Gastroesophageal sphincter (tissue), 4 donors: ENCODE measurements at regions not wholly inside any gene's neighbourhood (a gene's known extent, or its start where the extent isn't known, plus 50 kb on each side); places are given as distances from the start of the nearest gene placed in this dataset.
A peak's percentile ranks its signal among the peaks of the same experiment; 100 is the strongest.

Experiments used
- ATAC-seq: fragments of 150-250 bp; one replicate; pipeline ENCODE4 v1.9.1; 2016; ENCODE audit warnings: mild to moderate bottlenecking, moderate library complexity
- H3K27ac ChIP-seq, 4 donors: fragments of 200-600 bp; sonication (generic) in 3 of 4; 1 replicate in 3 of 4; 2 replicates in 1 of 4; pipeline ENCODE4 v1.5.1; 2016 to 2019
- H3K27me3 ChIP-seq: fragments of 200-600 bp; sonication (generic); one replicate; pipeline ENCODE4 v1.5.1; 2019
- H3K36me3 ChIP-seq, 2 donors: fragments of 200-600 bp; sonication (generic); one replicate each; pipeline ENCODE4 v1.5.1; 2019; ENCODE audit warnings: control low read depth in 1 of 2
- H3K4me1 ChIP-seq, 3 donors: fragments of 200-600 bp; sonication (generic); 1 replicate in 2 of 3; 2 replicates in 1 of 3; pipeline ENCODE4 v1.5.1; 2016 to 2019; ENCODE audit warnings: control low read depth in 2 of 3
- H3K4me3 ChIP-seq, 2 donors: fragments of 200-600 bp; sonication (generic); one replicate each; pipeline ENCODE4 v1.5.1; 2019; ENCODE audit warnings: mild to moderate bottlenecking in 1 of 2, moderate library complexity in 1 of 2
- H3K9me3 ChIP-seq, 3 donors: fragments of 200-600 bp; sonication (generic); one replicate each; pipeline ENCODE4 v1.5.1; 2017 to 2019; ENCODE audit warnings: control low read depth in 2 of 3
- EP300 ChIP-seq: sonication (generic); formaldehyde crosslinking; IDR thresholded peaks from one replicate; pipeline ENCODE4 v1.6.1; 2017; ENCODE audit warnings: antibody characterized with exemption, mild to moderate bottlenecking
- POLR2A ChIP-seq, 2 donors: fragments of 450-650 bp; IDR thresholded peaks; one replicate each; pipeline ENCODE4 v1.6.1; 2017; ENCODE audit warnings: antibody characterized with exemption in 2 of 2, mild to moderate bottlenecking in 2 of 2, moderate library complexity in 1 of 2
- POLR2AphosphoS5 ChIP-seq: sonication (generic); formaldehyde crosslinking; IDR thresholded peaks from one replicate; pipeline ENCODE4 v1.6.1; 2017; ENCODE audit warnings: antibody characterized with exemption
- WGBS, 2 donors: methylation state at CpG; one replicate each; pipeline ENCODE4 v1.1.5; 2018; ENCODE audit warnings: low coverage in 1 of 2; 5-methylcytosine and 5-hydroxymethylcytosine counted together
- TF ChIP-seq, protein P1 (sequence below), 4 experiments: fragments of 200-600 bp in 2 of 4; fragments of 450-650 bp in 2 of 4; sonication (generic) in 1 of 4; IDR thresholded peaks; one replicate each; pipeline ENCODE4 v1.5.1; 2017 to 2019; ENCODE audit warnings: antibody characterized with exemption in 4 of 4, mild to moderate bottlenecking in 2 of 4, moderate library complexity in 2 of 4

- ATAC-seq = peak; percentile 48
Measured at GRCh38 chr11:33941637-33942160, 49.8 kb upstream of the LMO2 start.

More at GRCh38 chr11:33941637-33942160, 49.8 kb upstream of the LMO2 start:
- H3K36me3 ChIP-seq = no peaks in the 10 kb centered on the region
- WGBS, 2 donors = 23 to 53% methylated on average over 2 to 6 of the region's 7 CpGs
- peaks cover 0 to 33% (median 3%) of the 10 kb centered on the region in 3 donors for H3K4me1 ChIP-seq
- no peak overlapping the region for H3K4me3 ChIP-seq
- no peaks in the 10 kb centered on the region for H3K9me3 ChIP-seq
- H3K27me3 ChIP-seq = no peaks in the 10 kb centered on the region
- H3K27ac ChIP-seq = peak overlapping the region in 1 of 4 donors; percentile 12
- TF ChIP-seq POLR2A (IDR thresholded peaks at IDR 0.05) (no peak), POLR2AphosphoS5 (no peak), EP300 (no peak)
- TF ChIP-seq, protein P1, sequence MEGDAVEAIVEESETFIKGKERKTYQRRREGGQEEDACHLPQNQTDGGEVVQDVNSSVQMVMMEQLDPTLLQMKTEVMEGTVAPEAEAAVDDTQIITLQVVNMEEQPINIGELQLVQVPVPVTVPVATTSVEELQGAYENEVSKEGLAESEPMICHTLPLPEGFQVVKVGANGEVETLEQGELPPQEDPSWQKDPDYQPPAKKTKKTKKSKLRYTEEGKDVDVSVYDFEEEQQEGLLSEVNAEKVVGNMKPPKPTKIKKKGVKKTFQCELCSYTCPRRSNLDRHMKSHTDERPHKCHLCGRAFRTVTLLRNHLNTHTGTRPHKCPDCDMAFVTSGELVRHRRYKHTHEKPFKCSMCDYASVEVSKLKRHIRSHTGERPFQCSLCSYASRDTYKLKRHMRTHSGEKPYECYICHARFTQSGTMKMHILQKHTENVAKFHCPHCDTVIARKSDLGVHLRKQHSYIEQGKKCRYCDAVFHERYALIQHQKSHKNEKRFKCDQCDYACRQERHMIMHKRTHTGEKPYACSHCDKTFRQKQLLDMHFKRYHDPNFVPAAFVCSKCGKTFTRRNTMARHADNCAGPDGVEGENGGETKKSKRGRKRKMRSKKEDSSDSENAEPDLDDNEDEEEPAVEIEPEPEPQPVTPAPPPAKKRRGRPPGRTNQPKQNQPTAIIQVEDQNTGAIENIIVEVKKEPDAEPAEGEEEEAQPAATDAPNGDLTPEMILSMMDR (IDR thresholded peaks at IDR 0.05) = no peak
